ENCODE measurements at regions not wholly inside any gene's neighbourhood (a gene's known extent, or its start where the extent isn't known, plus 50 kb on each side); places are given as distances from the start of the nearest gene placed in this dataset.

DNA sequence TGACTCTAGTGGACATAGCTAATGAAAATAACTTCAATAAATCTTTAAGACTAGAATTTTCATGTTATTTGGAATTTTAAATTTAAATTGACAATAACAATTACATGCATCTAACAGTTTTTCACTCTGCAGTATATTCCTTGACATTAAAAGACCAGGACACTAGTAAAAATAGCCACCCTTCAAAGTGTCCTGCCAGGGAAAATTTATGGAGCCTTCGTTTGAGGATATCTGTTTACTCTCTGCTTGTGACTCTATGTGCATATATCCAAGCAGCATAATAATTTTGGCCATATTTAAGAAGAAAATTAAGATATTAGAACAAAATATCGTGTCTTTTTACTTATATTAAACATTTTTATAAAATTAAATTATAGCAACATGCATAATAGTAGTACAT lies 58.8 kb upstream of the NKAIN2 start:
- TF ChIP-seq, protein P1, sequence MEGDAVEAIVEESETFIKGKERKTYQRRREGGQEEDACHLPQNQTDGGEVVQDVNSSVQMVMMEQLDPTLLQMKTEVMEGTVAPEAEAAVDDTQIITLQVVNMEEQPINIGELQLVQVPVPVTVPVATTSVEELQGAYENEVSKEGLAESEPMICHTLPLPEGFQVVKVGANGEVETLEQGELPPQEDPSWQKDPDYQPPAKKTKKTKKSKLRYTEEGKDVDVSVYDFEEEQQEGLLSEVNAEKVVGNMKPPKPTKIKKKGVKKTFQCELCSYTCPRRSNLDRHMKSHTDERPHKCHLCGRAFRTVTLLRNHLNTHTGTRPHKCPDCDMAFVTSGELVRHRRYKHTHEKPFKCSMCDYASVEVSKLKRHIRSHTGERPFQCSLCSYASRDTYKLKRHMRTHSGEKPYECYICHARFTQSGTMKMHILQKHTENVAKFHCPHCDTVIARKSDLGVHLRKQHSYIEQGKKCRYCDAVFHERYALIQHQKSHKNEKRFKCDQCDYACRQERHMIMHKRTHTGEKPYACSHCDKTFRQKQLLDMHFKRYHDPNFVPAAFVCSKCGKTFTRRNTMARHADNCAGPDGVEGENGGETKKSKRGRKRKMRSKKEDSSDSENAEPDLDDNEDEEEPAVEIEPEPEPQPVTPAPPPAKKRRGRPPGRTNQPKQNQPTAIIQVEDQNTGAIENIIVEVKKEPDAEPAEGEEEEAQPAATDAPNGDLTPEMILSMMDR (IDR thresholded peaks at IDR 0.05; ENCODE audit: insufficient read depth, low read length): no peak
- no peak for TF ChIP-seq POLR2AphosphoS5 (IDR thresholded peaks at IDR 0.05; ENCODE audit: low read depth)
- TF ChIP-seq GABPA (IDR thresholded peaks at IDR 0.05; ENCODE audit: low read depth): no peak
- TF ChIP-seq, protein P2, sequence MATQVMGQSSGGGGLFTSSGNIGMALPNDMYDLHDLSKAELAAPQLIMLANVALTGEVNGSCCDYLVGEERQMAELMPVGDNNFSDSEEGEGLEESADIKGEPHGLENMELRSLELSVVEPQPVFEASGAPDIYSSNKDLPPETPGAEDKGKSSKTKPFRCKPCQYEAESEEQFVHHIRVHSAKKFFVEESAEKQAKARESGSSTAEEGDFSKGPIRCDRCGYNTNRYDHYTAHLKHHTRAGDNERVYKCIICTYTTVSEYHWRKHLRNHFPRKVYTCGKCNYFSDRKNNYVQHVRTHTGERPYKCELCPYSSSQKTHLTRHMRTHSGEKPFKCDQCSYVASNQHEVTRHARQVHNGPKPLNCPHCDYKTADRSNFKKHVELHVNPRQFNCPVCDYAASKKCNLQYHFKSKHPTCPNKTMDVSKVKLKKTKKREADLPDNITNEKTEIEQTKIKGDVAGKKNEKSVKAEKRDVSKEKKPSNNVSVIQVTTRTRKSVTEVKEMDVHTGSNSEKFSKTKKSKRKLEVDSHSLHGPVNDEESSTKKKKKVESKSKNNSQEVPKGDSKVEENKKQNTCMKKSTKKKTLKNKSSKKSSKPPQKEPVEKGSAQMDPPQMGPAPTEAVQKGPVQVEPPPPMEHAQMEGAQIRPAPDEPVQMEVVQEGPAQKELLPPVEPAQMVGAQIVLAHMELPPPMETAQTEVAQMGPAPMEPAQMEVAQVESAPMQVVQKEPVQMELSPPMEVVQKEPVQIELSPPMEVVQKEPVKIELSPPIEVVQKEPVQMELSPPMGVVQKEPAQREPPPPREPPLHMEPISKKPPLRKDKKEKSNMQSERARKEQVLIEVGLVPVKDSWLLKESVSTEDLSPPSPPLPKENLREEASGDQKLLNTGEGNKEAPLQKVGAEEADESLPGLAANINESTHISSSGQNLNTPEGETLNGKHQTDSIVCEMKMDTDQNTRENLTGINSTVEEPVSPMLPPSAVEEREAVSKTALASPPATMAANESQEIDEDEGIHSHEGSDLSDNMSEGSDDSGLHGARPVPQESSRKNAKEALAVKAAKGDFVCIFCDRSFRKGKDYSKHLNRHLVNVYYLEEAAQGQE (IDR thresholded peaks at IDR 0.05; ENCODE audit: insufficient replicate concordance, low read depth): no peak
